ENCODE measurements at regions not wholly inside any gene's neighbourhood (a gene's known extent, or its start where the extent isn't known, plus 50 kb on each side); places are given as distances from the start of the nearest gene placed in this dataset.

GRCh38 chr21:25326181-25326580, 281.1 kb downstream of the MRPL39 start:
- no peaks in the 10 kb centered on the region for H3K36me3 Mint-ChIP-seq (ENCODE audit: insufficient read depth in 2 of 2)
- peaks cover 9% of the 10 kb centered on the region for H3K27me3 Mint-ChIP-seq (ENCODE audit: low read depth)
- no peak overlapping the region for H3K4me3 Mint-ChIP-seq
- H3K4me1 Mint-ChIP-seq (ENCODE audit: low read depth) = no peaks in the 10 kb centered on the region
- no peak overlapping the region for H3K27ac Mint-ChIP-seq
- ATAC-seq (replicated peaks in 1 of 2) = no peak
- no peak for DNase-seq
- H3K9me3 Mint-ChIP-seq = no peaks in the 10 kb centered on the region

- DNase-seq (no peak), ATAC-seq (replicated peaks in 1 of 2) (no peak)
- Mint-ChIP-seq H3K36me3 (ENCODE audit: insufficient read depth in 2 of 2) (no peaks in the 10 kb centered on the region), H3K4me1 (ENCODE audit: low read depth) (no peaks in the 10 kb centered on the region), H3K27me3 (ENCODE audit: low read depth) (peaks cover 9% of the 10 kb centered on the region), H3K9me3 (no peaks in the 10 kb centered on the region), H3K4me3 (no peak overlapping the region), H3K27ac (no peak overlapping the region)
Observed at GRCh38 chr21:25324666-25325065, 282.6 kb downstream of the MRPL39 start.

GRCh38 chr21:25323356-25323949, 283.8 kb downstream of the MRPL39 start:
- no peaks in the 10 kb centered on the region for H3K4me1 Mint-ChIP-seq (ENCODE audit: low read depth)
- no peak overlapping the region for H3K4me3 Mint-ChIP-seq
- H3K27ac Mint-ChIP-seq = no peak overlapping the region
- H3K9me3 Mint-ChIP-seq = no peaks in the 10 kb centered on the region
- DNase-seq (no peak), ATAC-seq (replicated peaks in 1 of 2) (no peak)
- H3K36me3 Mint-ChIP-seq (ENCODE audit: insufficient read depth in 2 of 2) = no peaks in the 10 kb centered on the region
- H3K27me3 Mint-ChIP-seq (ENCODE audit: low read depth) = peaks cover 9% of the 10 kb centered on the region

GRCh38 chr21:25314247-25314646, 293.0 kb downstream of the MRPL39 start:
- no peak overlapping the region for H3K27ac Mint-ChIP-seq
- H3K27me3 Mint-ChIP-seq (ENCODE audit: low read depth) = peaks cover 20% of the 10 kb centered on the region
- H3K9me3 Mint-ChIP-seq = peaks cover under 1% of the 10 kb centered on the region in 2 donors
- no peak overlapping the region for H3K4me3 Mint-ChIP-seq
- no peak for DNase-seq
- ATAC-seq (replicated peaks in 1 of 2) = no peak
- no peaks in the 10 kb centered on the region for H3K36me3 Mint-ChIP-seq (ENCODE audit: insufficient read depth in 2 of 2)
- peaks cover 6% of the 10 kb centered on the region for H3K4me1 Mint-ChIP-seq (ENCODE audit: low read depth)

- no peak overlapping the region for H3K4me3 Mint-ChIP-seq
- no peak for DNase-seq
- no peak for ATAC-seq (replicated peaks in 1 of 2)
Observed at GRCh38 chr21:25313829-25314228, 293.5 kb downstream of the MRPL39 start.

GRCh38 chr21:25307489-25307888, 299.8 kb downstream of the MRPL39 start:
- Mint-ChIP-seq H3K27me3 (ENCODE audit: low read depth) (peaks cover 7% of the 10 kb centered on the region), H3K27ac (no peak overlapping the region), H3K4me3 (no peak overlapping the region), H3K9me3 (peaks cover 4 to 7% of the 10 kb centered on the region in 2 donors), H3K36me3 (ENCODE audit: insufficient read depth in 2 of 2) (no peaks in the 10 kb centered on the region), H3K4me1 (ENCODE audit: low read depth) (no peaks in the 10 kb centered on the region)
- ATAC-seq (replicated peaks in 1 of 2) (no peak), DNase-seq (no peak)

More at GRCh38 chr21:25313829-25314228, 293.5 kb downstream of the MRPL39 start:
- Mint-ChIP-seq H3K36me3 (ENCODE audit: insufficient read depth in 2 of 2) (no peaks in the 10 kb centered on the region), H3K9me3 (peaks cover 4% of the 10 kb centered on the region in 2 donors), H3K27me3 (ENCODE audit: low read depth) (peaks cover 20% of the 10 kb centered on the region), H3K27ac (no peak overlapping the region), H3K4me1 (ENCODE audit: low read depth) (peaks cover 6% of the 10 kb centered on the region)

GRCh38 chr21:25304611-25305010, 302.7 kb downstream of the MRPL39 start:
- Mint-ChIP-seq H3K27ac (no peak overlapping the region), H3K9me3 (peaks cover 4 to 7% of the 10 kb centered on the region in 2 donors), H3K4me3 (no peak overlapping the region), H3K4me1 (ENCODE audit: low read depth) (no peaks in the 10 kb centered on the region), H3K27me3 (ENCODE audit: low read depth) (peaks cover 7% of the 10 kb centered on the region), H3K36me3 (ENCODE audit: insufficient read depth in 2 of 2) (no peaks in the 10 kb centered on the region)
- ATAC-seq (replicated peaks in 1 of 2) (no peak), DNase-seq (no peak)

- peaks cover 0 to 2% of the 10 kb centered on the region in 2 donors for H3K9me3 Mint-ChIP-seq
- peaks cover 5% of the 10 kb centered on the region for H3K4me1 Mint-ChIP-seq (ENCODE audit: low read depth)
- no peak for ATAC-seq (replicated peaks in 1 of 2)
- H3K27me3 Mint-ChIP-seq (ENCODE audit: low read depth) = peaks cover 3% of the 10 kb centered on the region
- DNase-seq = no peak
- H3K4me3 Mint-ChIP-seq = no peak overlapping the region
- H3K27ac Mint-ChIP-seq = no peak overlapping the region
- no peaks in the 10 kb centered on the region for H3K36me3 Mint-ChIP-seq (ENCODE audit: insufficient read depth in 2 of 2)
Observed at GRCh38 chr21:25300632-25301031, 306.6 kb downstream of the MRPL39 start.

GRCh38 chr21:25298512-25299491, 308.5 kb downstream of the MRPL39 start:
- DNase-seq (no peak), ATAC-seq (replicated peaks in 1 of 2) (no peak)
- Mint-ChIP-seq H3K27me3 (ENCODE audit: low read depth) (no peaks in the 10 kb centered on the region), H3K4me1 (ENCODE audit: low read depth) (peaks cover 5% of the 10 kb centered on the region), H3K4me3 (no peak overlapping the region), H3K9me3 (peaks cover 0 to 2% of the 10 kb centered on the region in 2 donors), H3K36me3 (ENCODE audit: insufficient read depth in 2 of 2) (no peaks in the 10 kb centered on the region), H3K27ac (no peak overlapping the region)

GRCh38 chr21:25297117-25297516, 310.2 kb downstream of the MRPL39 start:
- H3K4me1 Mint-ChIP-seq (ENCODE audit: low read depth) = peaks cover 5% of the 10 kb centered on the region
- no peaks in the 10 kb centered on the region for H3K27me3 Mint-ChIP-seq (ENCODE audit: low read depth)
- peaks cover 2% of the 10 kb centered on the region in 2 donors for H3K9me3 Mint-ChIP-seq
- H3K36me3 Mint-ChIP-seq (ENCODE audit: insufficient read depth in 2 of 2) = no peaks in the 10 kb centered on the region
- H3K4me3 Mint-ChIP-seq = no peak overlapping the region
- no peak overlapping the region for H3K27ac Mint-ChIP-seq
- no peak for DNase-seq
- ATAC-seq (replicated peaks in 1 of 2) = no peak

- DNase-seq = no peak
- no peak for ATAC-seq (replicated peaks in 1 of 2)
- Mint-ChIP-seq H3K9me3 (peaks cover 2% of the 10 kb centered on the region in 2 donors), H3K4me1 (ENCODE audit: low read depth) (peaks cover 5% of the 10 kb centered on the region), H3K36me3 (ENCODE audit: insufficient read depth in 2 of 2) (no peaks in the 10 kb centered on the region), H3K27ac (no peak overlapping the region), H3K27me3 (ENCODE audit: low read depth) (no peaks in the 10 kb centered on the region), H3K4me3 (no peak overlapping the region)
Observed at GRCh38 chr21:25296252-25296651, 311.0 kb downstream of the MRPL39 start.

- no peaks in the 10 kb centered on the region for H3K4me1 Mint-ChIP-seq (ENCODE audit: low read depth)
- ATAC-seq (replicated peaks in 1 of 2) = no peak
- peaks cover 8% of the 10 kb centered on the region for H3K27me3 Mint-ChIP-seq (ENCODE audit: low read depth)
- no peak for DNase-seq
- H3K9me3 Mint-ChIP-seq = peaks cover 2% of the 10 kb centered on the region in 2 donors
- no peaks in the 10 kb centered on the region for H3K36me3 Mint-ChIP-seq (ENCODE audit: insufficient read depth in 2 of 2)
- H3K4me3 Mint-ChIP-seq = no peak overlapping the region
- H3K27ac Mint-ChIP-seq = no peak overlapping the region
Observed at GRCh38 chr21:25292396-25292795, 314.9 kb downstream of the MRPL39 start.

GRCh38 chr21:25283720-25284119, 323.6 kb downstream of the MRPL39 start:
- H3K27me3 Mint-ChIP-seq (ENCODE audit: low read depth) = peaks cover 27% of the 10 kb centered on the region
- H3K27ac Mint-ChIP-seq = no peak overlapping the region
- peak; percentile 2 to 7 for DNase-seq
- H3K9me3 Mint-ChIP-seq = no peaks in the 10 kb centered on the region
- H3K36me3 Mint-ChIP-seq (ENCODE audit: insufficient read depth in 2 of 2) = no peaks in the 10 kb centered on the region
- H3K4me3 Mint-ChIP-seq = no peak overlapping the region
- ATAC-seq (replicated peaks in 1 of 2) = peak in 1 of 2 donors; percentile 32
- H3K4me1 Mint-ChIP-seq (ENCODE audit: low read depth) = no peaks in the 10 kb centered on the region

Data from activated T-cell treated with anti-CD3 and anti-CD28 coated beads, Interleukin-2, amount 50 U/mL, for 72 hours (primary cell).